C1 segment of cervical spinal cord (tissue), 14 donors: ENCODE measurements at regions not wholly inside any gene's neighbourhood (a gene's known extent, or its start where the extent isn't known, plus 50 kb on each side); places are given as distances from the start of the nearest gene placed in this dataset.
"Not testable (repeated sequence)": the region's sequence is repeated elsewhere in the genome, so short reads cannot be mapped to it uniquely, and the experiment has no call there.

ENCODE experiments used
- DNase-seq, 14 donors: peaks; one replicate each; lab custom pipeline; 2025; lab: John Stamatoyannopoulos, UW

DNA sequence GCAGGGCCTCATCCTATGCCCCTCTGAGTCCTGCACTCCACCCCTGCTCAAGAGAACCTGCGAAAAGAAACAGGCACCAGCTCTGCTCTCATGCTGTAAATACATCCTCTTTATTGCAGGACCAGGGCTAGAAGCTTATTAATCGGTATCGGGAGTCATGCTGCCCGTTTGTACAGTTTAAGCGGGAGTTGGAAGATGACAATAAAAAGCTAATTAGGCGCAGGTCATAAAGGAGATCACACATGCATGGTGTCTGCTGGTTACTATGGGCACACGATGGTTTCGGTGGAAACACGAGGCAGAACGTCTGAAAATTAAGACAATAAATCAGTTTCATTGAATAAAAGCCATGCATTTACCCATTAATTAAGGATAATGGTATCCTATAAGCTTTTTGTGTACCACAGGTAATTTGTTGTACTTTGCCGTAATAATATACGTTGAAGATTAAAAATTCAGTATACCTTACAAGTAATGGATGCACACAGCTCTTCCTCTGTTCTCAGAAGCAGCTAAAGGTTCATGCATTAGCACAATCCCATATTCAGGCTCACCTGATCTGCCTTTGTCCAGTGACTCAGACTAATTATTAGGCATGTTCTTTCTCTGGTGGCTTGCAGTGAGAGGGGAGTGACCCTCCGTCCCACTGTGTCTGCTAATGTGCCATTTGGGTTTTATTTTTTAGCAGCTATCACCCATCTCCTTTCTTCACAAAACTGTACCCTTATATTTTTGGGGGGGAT is 406.0 kb downstream of the TSHZ3 start:
- DNase-seq = no peak

DNA sequence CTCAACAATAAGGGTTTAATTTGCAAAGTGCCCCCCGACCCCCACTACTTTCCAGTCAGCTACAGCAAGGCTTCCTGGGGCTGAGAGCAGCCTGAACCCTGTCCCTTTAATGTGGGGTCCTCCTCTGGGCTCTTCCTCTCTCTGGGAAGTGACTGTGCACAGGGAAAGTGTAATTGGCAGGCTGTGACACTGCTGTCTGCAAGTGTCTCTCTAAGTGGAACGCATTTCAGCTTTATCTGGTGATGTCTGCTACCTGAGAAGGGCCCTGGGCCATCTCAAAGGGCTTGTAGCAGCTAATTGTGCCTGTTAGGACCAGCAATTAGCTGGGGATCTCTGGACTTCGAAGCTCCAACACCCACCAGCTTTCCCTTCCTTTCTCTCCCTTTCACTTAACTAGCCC is 406.6 kb downstream of the TSHZ3 start:
- DNase-seq = no peak

DNA sequence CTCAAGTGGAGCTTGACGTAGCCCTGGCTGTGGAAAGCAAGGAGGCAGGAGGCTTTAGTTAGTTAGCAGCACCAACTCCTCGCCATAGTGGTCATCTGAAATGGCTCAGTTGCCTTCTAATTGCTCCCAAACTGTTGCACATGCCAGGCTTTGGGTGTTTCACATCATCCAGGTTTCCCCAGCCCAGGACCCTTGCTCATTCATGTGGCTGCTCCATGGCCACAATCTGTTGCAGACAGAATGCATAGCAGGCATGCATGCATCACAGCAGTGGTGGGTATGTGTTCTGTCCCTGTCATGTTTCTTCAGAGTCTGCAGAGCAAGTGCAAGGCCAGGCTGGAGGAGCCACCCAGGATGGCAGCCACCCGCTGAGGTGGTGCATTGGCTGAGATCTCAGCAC is 407.6 kb downstream of the TSHZ3 start:
- DNase-seq = no peak

GRCh38 chr19:30936276-30936675 is 413.0 kb downstream of the TSHZ3 start:
- DNase-seq = no peak

DNA sequence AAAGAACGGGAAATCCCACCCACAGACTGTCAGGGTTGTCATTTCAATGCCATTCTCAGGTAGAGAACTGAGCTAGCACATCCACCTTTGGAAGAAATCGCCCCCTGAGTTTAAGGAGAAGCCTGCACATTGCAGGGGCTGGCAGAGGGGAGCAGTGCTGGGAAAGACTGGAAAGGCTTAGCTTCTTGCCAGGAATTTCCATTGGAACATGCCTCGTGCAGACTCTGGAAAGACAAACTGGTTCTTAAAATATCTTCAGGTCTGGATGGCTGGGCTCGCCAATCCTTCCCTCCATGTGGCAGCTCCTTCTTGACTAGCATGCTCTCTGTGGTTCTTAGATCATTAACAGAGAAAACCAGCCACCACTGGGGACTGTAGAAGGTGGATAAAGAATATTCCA is 414.1 kb downstream of the TSHZ3 start:
- DNase-seq = no peak

DNA sequence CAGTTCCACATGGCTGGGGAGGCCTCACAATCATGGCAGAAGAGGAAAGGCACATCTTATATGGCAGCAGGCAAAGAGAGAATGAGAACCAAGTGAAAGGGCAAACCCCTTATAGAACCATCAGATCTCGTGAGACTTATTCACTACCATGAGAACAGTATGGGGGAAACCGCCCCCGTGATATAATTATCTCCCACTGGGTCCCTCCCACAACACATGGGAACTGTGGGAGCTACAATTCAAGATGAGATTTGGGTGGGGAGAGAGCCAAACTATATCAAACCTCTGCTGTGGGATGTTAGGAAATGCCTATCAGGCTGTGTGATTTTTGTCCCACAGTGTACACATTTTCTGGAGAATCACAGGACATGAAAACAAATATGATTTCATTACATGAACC is 415.8 kb downstream of the TSHZ3 start:
- not testable (repeated sequence) for DNase-seq

- DNase-seq = no peak
Observed at GRCh38 chr19:30932854-30933253, 416.4 kb downstream of the TSHZ3 start.

- DNase-seq = no peak
Observed at GRCh38 chr19:30930941-30931706, 418.1 kb downstream of the TSHZ3 start.

- DNase-seq = no peak
Observed at GRCh38 chr19:30927705-30928104, 421.5 kb downstream of the TSHZ3 start.

GRCh38 chr19:30924670-30925069 is 424.6 kb downstream of the TSHZ3 start:
- no peak for DNase-seq

GRCh38 chr19:30924069-30924636 is 425.1 kb downstream of the TSHZ3 start:
- no peak for DNase-seq

DNA sequence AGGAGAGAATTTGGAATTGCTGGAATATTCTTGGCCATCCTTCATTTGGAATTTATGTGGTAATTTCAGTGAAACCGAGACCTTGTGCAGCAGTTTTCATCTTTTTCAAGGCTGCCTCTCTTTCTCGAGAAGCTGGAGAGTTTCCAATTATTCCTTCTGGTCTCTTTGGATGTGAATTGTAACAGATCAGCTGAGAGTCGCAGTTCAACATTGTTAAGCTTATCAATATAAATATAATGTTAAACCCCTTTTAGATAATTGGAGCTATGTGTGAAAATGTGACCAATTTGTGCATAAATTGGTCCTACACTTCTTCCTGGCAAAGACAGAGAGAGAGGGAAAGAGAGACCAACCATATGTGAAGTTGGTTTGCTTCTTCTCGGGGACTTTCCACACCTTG is 425.6 kb downstream of the TSHZ3 start:
- no peak for DNase-seq

- DNase-seq = no peak
Observed at GRCh38 chr19:30923096-30923495, 426.1 kb downstream of the TSHZ3 start.

DNA sequence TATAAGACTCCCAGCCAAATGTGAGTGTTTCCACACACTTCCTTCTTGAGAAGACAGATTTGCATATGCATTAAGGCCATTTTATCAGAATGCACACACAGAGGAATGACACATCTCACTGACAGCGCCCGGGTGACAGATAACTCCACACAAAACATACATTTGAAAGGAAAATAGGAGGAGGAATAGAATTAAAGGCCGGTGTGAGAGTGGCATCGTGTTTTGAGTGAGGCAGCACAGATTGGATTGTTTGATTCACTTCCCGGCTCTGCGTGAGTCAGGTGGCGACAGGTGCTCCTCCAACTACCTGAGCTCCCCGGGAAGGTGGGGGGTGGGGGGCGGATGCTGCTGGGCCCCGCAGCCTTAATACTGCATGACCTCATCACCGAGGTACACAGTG is 429.0 kb downstream of the TSHZ3 start:
- no peak for DNase-seq

DNA sequence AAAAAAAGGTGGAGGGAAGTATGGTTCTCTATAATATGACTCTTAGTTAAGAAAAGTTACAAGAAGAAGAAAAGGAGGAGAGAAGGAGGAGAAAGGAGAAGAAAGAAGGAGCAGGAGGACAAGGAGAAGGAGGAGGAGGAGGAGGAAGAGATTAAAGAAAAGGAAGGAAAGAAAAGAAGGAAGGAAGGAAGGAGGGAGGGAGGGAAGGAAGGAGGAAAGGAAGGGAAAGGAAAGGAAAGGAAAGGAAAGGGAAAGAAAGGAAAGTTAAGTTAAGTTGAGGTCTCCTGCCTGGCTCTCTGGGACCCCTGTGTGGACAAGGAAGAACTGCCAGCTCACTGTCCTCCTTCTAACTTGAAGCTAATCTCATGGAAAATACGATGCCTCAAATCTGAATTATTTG is 429.5 kb downstream of the TSHZ3 start:
- DNase-seq = no peak

DNA sequence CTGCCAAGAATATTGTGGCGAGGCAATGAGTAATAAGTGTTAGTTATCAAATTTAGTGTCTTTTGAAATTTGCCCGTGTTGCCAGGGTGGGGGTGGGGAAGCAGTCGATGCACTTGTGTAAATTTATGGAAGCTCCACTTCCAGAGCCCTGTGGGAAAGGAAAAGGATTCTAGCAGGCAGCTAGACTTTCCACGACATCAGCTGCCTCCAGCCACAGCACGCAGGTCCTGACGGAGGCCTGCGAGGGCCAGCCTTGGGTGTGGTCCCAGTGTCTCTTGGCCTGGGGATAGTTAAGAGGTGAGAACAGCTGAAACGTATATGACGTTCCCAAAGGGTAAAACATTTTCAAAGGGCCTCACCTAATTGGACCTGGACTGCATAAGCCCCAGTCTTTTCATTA is 433.0 kb downstream of the TSHZ3 start:
- no peak for DNase-seq

DNA sequence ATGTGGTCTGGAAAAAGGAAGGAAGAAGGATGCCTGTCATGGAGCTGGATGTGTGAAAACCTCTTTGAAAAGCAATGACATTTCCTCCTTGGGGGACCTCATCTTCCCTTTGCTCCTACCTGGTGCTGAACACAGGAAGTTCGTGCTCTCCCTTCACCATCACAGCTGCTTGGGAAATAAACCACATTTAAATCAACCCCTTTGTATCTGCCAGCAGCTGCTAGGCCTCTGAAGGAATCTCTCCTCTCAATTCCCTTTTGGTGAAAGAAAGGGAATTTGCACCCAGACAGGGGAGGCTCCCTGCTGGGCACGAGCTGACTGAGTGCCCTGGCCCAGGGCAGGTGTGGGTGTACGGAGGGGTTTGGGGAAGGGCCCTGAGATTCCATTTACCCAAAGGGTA is 437.7 kb downstream of the TSHZ3 start:
- DNase-seq = no peak

DNA sequence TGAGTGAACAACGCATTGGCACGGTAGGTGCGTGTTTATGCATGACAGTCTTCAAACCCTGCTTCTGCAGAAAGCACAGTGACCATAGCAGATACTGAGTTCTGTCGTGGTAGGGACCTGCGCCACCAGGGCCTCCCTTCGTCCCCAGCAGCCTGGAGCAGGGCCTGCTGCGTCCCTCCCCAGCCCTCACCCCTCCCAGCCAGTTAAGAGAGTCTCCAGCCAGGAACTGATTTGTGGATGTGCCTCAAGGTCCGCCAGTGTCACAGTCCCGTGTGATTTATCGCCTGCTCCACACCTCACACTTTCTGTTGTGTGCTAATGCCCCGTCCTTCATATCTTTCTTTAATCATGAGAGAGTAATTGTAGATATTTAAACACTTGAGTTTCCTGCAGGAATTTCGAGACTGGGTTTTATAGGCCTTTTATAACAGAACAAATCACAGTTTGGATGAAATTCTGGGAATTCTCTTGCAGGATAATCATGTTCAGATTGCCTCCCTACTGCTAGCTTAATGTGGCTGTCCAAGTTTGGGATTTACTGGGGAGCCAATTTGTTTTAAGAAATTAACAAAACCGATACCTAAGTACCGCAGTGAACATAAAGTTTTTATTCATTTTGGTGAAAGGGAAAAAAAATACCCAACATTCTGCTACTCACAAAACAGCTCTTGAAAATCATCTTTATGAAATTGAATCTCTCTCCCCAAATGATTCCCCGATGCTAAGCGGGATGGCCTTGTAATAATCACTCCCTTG is 438.6 kb downstream of the TSHZ3 start:
- DNase-seq = no peak

- DNase-seq = peak in 1 of 14 donors; percentile 53
Observed at GRCh38 chr19:30909216-30909615, 440.0 kb downstream of the TSHZ3 start.

GRCh38 chr19:30908262-30908771 is 440.9 kb downstream of the TSHZ3 start:
- no peak for DNase-seq

DNA sequence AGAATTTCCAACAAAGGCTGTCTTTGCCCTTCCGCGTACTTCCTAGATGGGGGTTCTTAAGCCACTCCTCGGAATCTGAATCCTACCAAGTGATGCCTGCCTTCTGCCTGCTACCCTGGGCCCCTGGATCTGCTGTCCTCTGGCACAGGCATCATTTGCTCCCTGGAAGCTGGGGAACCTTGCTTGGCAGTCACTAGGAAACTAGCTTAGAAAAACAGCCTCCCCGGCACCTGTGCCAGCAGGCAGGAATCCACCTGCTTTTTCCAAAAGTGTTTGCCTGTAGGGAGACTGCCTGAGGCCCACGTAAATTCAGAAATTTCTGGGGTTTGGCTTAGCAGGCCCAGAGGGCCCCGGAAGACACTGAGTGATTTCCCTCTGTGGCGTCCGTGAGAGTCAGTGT is 442.4 kb downstream of the TSHZ3 start:
- peak in 1 of 14 donors; percentile 46 for DNase-seq

DNA sequence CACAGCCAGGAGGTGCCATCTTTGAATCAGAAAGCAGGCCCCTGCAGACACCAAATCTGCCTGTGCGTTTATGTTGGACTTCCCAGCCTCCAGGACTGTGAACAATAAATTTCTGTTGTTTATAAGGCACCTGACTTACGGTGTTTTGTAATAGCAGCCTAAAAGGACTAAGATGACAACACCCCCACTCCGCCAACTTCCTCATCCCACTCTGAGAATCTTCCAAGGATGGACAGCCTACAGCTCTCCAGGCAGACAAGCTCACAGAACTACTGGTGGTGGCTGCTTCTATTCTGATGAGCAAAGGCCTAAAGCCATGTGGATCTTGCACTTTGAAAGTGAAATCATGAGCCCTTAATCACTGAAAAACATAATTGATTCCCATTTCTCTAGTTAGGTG is 449.2 kb downstream of the TSHZ3 start:
- DNase-seq = no peak
